Panc1 (cell line): ENCODE measurements at regions not wholly inside any gene's neighbourhood (a gene's known extent, or its start where the extent isn't known, plus 50 kb on each side); places are given as distances from the start of the nearest gene placed in this dataset.
A peak's percentile ranks its signal among the peaks of the same experiment; 100 is the strongest.

Experiments used
- ATAC-seq: fragments of 200-7000 bp; cut with Tn5 transposase; 2 replicates; pipeline ENCODE4 v1.9.1; 2020; ENCODE audit warnings: mild to moderate bottlenecking, moderate library complexity
- BruUV-seq: library from RNA; stranded (reverse); fragments of 400-500 nt; replicated peaks from 2 replicates; lab custom pipeline; 2021; lab: Mats Ljungman, UMichigan
- CTCF ChIA-PET: fragments of 300-600 bp; sonication (Branson Sonifier 250); formaldehyde crosslinking; loops from one replicate; lab custom pipeline; 2022; ENCODE audit warnings: antibody characterized with exemption; lab: Charles Lee
- POLR2A ChIA-PET: fragments of 300-600 bp; sonication (Branson Sonifier 250); formaldehyde crosslinking; loops from one replicate; lab custom pipeline; 2022; ENCODE audit warnings: antibody characterized with exemption; lab: Charles Lee
- DNase-seq: peaks from one replicate; pipeline ENCODE4 v3.0.0-alpha.2; 2010; ENCODE audit warnings: low read depth, low spot score
- H3K27ac ChIP-seq: 2 replicates; pipeline ENCODE4 v1.5.1; 2011; ENCODE audit warnings: mild to moderate bottlenecking, low read length, inconsistent platforms
- H3K27me3 ChIP-seq: fragments of 200-500 bp; sonication (Bioruptor generic); 2 replicates; pipeline ENCODE4 v1.6.0; 2014; ENCODE audit warnings: low read length, inconsistent platforms; ENCODE audit not compliant: control insufficient read depth, insufficient read depth
- H3K36me3 ChIP-seq: fragments of 200-500 bp; sonication (Bioruptor generic); 2 replicates; pipeline ENCODE4 v1.5.1; 2014; ENCODE audit warnings: inconsistent platforms, mild to moderate bottlenecking, low read length, moderate library complexity; ENCODE audit not compliant: control insufficient read depth, insufficient read depth
- H3K4me1 ChIP-seq: 2 replicates; pipeline ENCODE4 v1.5.1; 2011; ENCODE audit warnings: inconsistent platforms, mild to moderate bottlenecking, low read length, moderate library complexity; ENCODE audit not compliant: control insufficient read depth, insufficient read depth
- H3K4me3 ChIP-seq, 2 experiments: 2 replicates each; pipeline ENCODE4 v1.5.1; 2011 to 2012; ENCODE audit warnings: low read depth in 2 of 2, low read length in 2 of 2, mild to moderate bottlenecking in 2 of 2, inconsistent platforms in 1 of 2, moderate library complexity in 1 of 2
- H3K9me3 ChIP-seq: fragments of 200-500 bp; sonication (Bioruptor generic); 2 replicates; pipeline ENCODE4 v1.5.1; 2014; ENCODE audit warnings: low read depth, mild to moderate bottlenecking, inconsistent platforms, low read length, moderate library complexity; ENCODE audit not compliant: control insufficient read depth, insufficient read depth
- CTCF ChIP-seq: fragments of 450-650 bp; IDR thresholded peaks from 2 replicates; pipeline ENCODE4 v1.5.1; 2017; ENCODE audit warnings: mild to moderate bottlenecking
- POLR2AphosphoS5 ChIP-seq: IDR thresholded peaks from 2 replicates; pipeline ENCODE4 v1.6.1; 2012; ENCODE audit warnings: mild to moderate bottlenecking, low read depth, low read length, moderate library complexity
- REST ChIP-seq, 2 experiments: IDR thresholded peaks; 2 replicates each; pipeline ENCODE4 v1.6.1; 2011 to 2012; ENCODE audit warnings: low read depth in 2 of 2, control low read depth in 1 of 2, low read length in 1 of 2, mild to moderate bottlenecking in 1 of 2, moderate library complexity in 1 of 2; ENCODE audit not compliant: insufficient read depth in 1 of 2
- SIN3A ChIP-seq: IDR thresholded peaks from 2 replicates; pipeline ENCODE4 v1.6.1; 2012; ENCODE audit warnings: low read depth, mild to moderate bottlenecking, low read length, moderate library complexity, borderline replicate concordance; ENCODE audit not compliant: insufficient read depth
- TCF7L2 ChIP-seq: IDR thresholded peaks from 2 replicates; pipeline ENCODE4 v1.6.1; 2011; ENCODE audit warnings: mild to moderate bottlenecking, low read depth, low read length, inconsistent platforms
- in situ Hi-C: cut with HindIII; loops from 2 replicates; pipeline ENCODE4 v1.10.0; 2016; ENCODE audit warnings: low sequenced_read_pairs, low pct_unique_long_range_greater_than_20kb
- intact Hi-C: fragments of 100-400 bp; cut with micrococcal nuclease; formaldehyde crosslinking; loops from one replicate; pipeline ENCODE4 v1.10.0; 2022; ENCODE audit not compliant: unreplicated experiment

GRCh38 chr16:14015033-14015432 is 56.1 kb upstream of the MRTFB start:
- Histone ChIP-seq H3K27ac (peak overlapping the region; percentile 62), H3K27me3 (no peaks in the 10 kb centered on the region), H3K36me3 (no peaks in the 10 kb centered on the region), H3K4me3 (no peak overlapping the region), H3K4me1 (peaks cover 27% of the 10 kb centered on the region), H3K9me3 (no peaks in the 10 kb centered on the region)
- no peak for DNase-seq
- no TSS peak for BruUV-seq
- in situ Hi-C loops = no loop called here
- intact Hi-C loops = loop anchor here (5.0 kb wide), 1 partner anchor 58 kb away; no protein-coding TSS in a partner anchor
- ChIA-PET CTCF (no interaction called here), POLR2A (no interaction called here)
- TF ChIP-seq POLR2AphosphoS5 (no peak), REST (IDR thresholded peaks at IDR 0.05; ENCODE audit: insufficient read depth in 1 of 2, low read depth in 2 of 2, low read length in 1 of 2) (no peak), SIN3A (no peak), CTCF (no peak), TCF7L2 (no peak)
- ATAC-seq = peak; percentile 36; the same call in 1 of the 2 replicates

GRCh38 chr16:14015461-14015860 is 55.7 kb upstream of the MRTFB start:
- intact Hi-C loops (loop anchor here (5.0 kb wide), 1 partner anchor 58 kb away; no protein-coding TSS in a partner anchor), in situ Hi-C loops (no loop called here)
- Histone ChIP-seq H3K9me3 (no peaks in the 10 kb centered on the region), H3K27me3 (no peaks in the 10 kb centered on the region), H3K36me3 (no peaks in the 10 kb centered on the region), H3K4me3 (no peak overlapping the region), H3K4me1 (peaks cover 27% of the 10 kb centered on the region), H3K27ac (peak overlapping the region; percentile 62)
- no peak for DNase-seq
- ATAC-seq = peak; percentile 6; the same call in 1 of the 2 replicates
- CTCF ChIA-PET = no interaction called here
- POLR2A ChIA-PET = no interaction called here
- BruUV-seq = no TSS peak
- TF ChIP-seq SIN3A (no peak), TCF7L2 (no peak), POLR2AphosphoS5 (no peak), CTCF (no peak), REST (IDR thresholded peaks at IDR 0.05; ENCODE audit: insufficient read depth in 1 of 2, low read depth in 2 of 2, low read length in 1 of 2) (no peak)
